Astrocyte (in vitro differentiated cells and primary cell): ENCODE measurements at regions not wholly inside any gene's neighbourhood (a gene's known extent, or its start where the extent isn't known, plus 50 kb on each side); places are given as distances from the start of the nearest gene placed in this dataset.

ENCODE experiments used
- DNase-seq: peaks from one replicate; pipeline ENCODE4 v3.0.0-alpha.2; 2010; ENCODE audit warnings: low read depth
- FAIRE-seq: peaks from 2 replicates; lab custom pipeline; 2011; peaks lifted over from hg19 to GRCh38; lab: Jason Lieb, UNC
- H2AFZ ChIP-seq: 2 replicates; pipeline ENCODE4 v1.6.0; 2012; ENCODE audit warnings: low read depth, low read length, inconsistent platforms
- H3K27ac ChIP-seq: 2 replicates; pipeline ENCODE4 v1.5.1; 2011; ENCODE audit warnings: low read depth, low read length, inconsistent platforms
- H3K27me3 ChIP-seq: 2 replicates; pipeline ENCODE4 v1.6.0; 2011; ENCODE audit warnings: low read length, inconsistent platforms; ENCODE audit not compliant: insufficient read depth
- H3K36me3 ChIP-seq: 2 replicates; pipeline ENCODE4 v1.5.1; 2011; ENCODE audit warnings: low read length, inconsistent platforms; ENCODE audit not compliant: insufficient read depth
- H3K4me1 ChIP-seq: 2 replicates; pipeline ENCODE4 v1.5.1; 2011; ENCODE audit warnings: low read length, inconsistent platforms; ENCODE audit not compliant: insufficient read depth
- H3K4me2 ChIP-seq: 2 replicates; pipeline ENCODE4 v1.6.0; 2012; ENCODE audit warnings: low read length, inconsistent platforms
- H3K4me3 ChIP-seq: 2 replicates; pipeline ENCODE4 v1.5.1; 2011; ENCODE audit warnings: low read depth, mild to moderate bottlenecking, low read length, inconsistent platforms; ENCODE audit not compliant: insufficient read depth
- H3K79me2 ChIP-seq: 2 replicates; pipeline ENCODE4 v1.6.0; 2012; ENCODE audit warnings: mild to moderate bottlenecking, low read length, inconsistent platforms; ENCODE audit not compliant: insufficient read depth
- H3K9ac ChIP-seq: 2 replicates; pipeline ENCODE4 v1.6.0; 2012; ENCODE audit warnings: mild to moderate bottlenecking, low read length, inconsistent platforms
- H3K9me3 ChIP-seq: 2 replicates; pipeline ENCODE4 v1.5.1; 2012; ENCODE audit warnings: low read depth, mild to moderate bottlenecking, low read length, inconsistent platforms; ENCODE audit not compliant: insufficient read depth
- H4K20me1 ChIP-seq: 2 replicates; pipeline ENCODE4 v1.6.0; 2012; ENCODE audit warnings: low read length, inconsistent platforms; ENCODE audit not compliant: insufficient read depth
- H3K27ac Mint-ChIP-seq: one replicate; pipeline ENCODE4 v1.8.0; 2021; ENCODE audit warnings: mild to moderate bottlenecking, mixed read lengths; ENCODE audit not compliant: unreplicated experiment
- H3K27me3 Mint-ChIP-seq: one replicate; pipeline ENCODE4 v1.8.0; 2021; ENCODE audit warnings: low read depth, mixed read lengths; ENCODE audit not compliant: unreplicated experiment
- H3K36me3 Mint-ChIP-seq: one replicate; pipeline ENCODE4 v1.8.0; 2021; ENCODE audit warnings: low read depth, mixed read lengths; ENCODE audit not compliant: unreplicated experiment
- H3K4me1 Mint-ChIP-seq: one replicate; pipeline ENCODE4 v1.8.0; 2021; ENCODE audit warnings: low read depth, mixed read lengths; ENCODE audit not compliant: unreplicated experiment
- H3K4me3 Mint-ChIP-seq: one replicate; pipeline ENCODE4 v1.8.0; 2021; ENCODE audit warnings: mild to moderate bottlenecking, moderate library complexity, mixed read lengths; ENCODE audit not compliant: unreplicated experiment
- H3K9me3 Mint-ChIP-seq: one replicate; pipeline ENCODE4 v1.8.0; 2021; ENCODE audit warnings: mild to moderate bottlenecking, mixed read lengths; ENCODE audit not compliant: unreplicated experiment
- CTCF ChIP-seq: IDR thresholded peaks from 2 replicates; pipeline ENCODE4 v1.5.1; 2011; ENCODE audit warnings: low read depth, mild to moderate bottlenecking, inconsistent platforms, low read length, moderate library complexity; ENCODE audit not compliant: insufficient read depth
- EZH2 ChIP-seq: IDR thresholded peaks from 2 replicates; pipeline ENCODE4 v1.6.1; 2012; ENCODE audit warnings: mild to moderate bottlenecking, low read length, inconsistent platforms; ENCODE audit not compliant: insufficient read depth

GRCh38 chr2:14018620-14019019 is 613.9 kb upstream of the LRATD1 start:
- Mint-ChIP-seq H3K27ac (no peak overlapping the region), H3K36me3 (no peaks in the 10 kb centered on the region), H3K4me3 (no peak overlapping the region), H3K9me3 (no peaks in the 10 kb centered on the region), H3K27me3 (no peaks in the 10 kb centered on the region), H3K4me1 (no peaks in the 10 kb centered on the region)
- no peak overlapping the region for H3K27ac ChIP-seq
- H3K9ac ChIP-seq, result no peak overlapping the region
- H3K4me2 ChIP-seq, result no peak overlapping the region
- no peaks in the 10 kb centered on the region for H3K4me1 ChIP-seq
- no peak for DNase-seq
- no peaks in the 10 kb centered on the region for H3K27me3 ChIP-seq
- no peaks in the 10 kb centered on the region for H3K79me2 ChIP-seq
- H3K36me3 ChIP-seq, result no peaks in the 10 kb centered on the region
- no peak overlapping the region for H2AFZ ChIP-seq
- H3K9me3 ChIP-seq, result no peaks in the 10 kb centered on the region
- TF ChIP-seq CTCF, result no peak
- no peak for TF ChIP-seq EZH2
- no peak overlapping the region for H3K4me3 ChIP-seq
- H4K20me1 ChIP-seq, result no peaks in the 10 kb centered on the region
- FAIRE-seq, result no peak

GRCh38 chr2:14023558-14023957 is 609.0 kb upstream of the LRATD1 start:
- TF ChIP-seq CTCF, result no peak
- TF ChIP-seq EZH2, result no peak
- H4K20me1 ChIP-seq, result no peaks in the 10 kb centered on the region
- H3K27me3 Mint-ChIP-seq, result no peaks in the 10 kb centered on the region
- H3K4me1 ChIP-seq, result no peaks in the 10 kb centered on the region
- no peak overlapping the region for H3K27ac ChIP-seq
- FAIRE-seq, result no peak
- H2AFZ ChIP-seq, result no peak overlapping the region
- H3K9ac ChIP-seq, result no peak overlapping the region
- H3K36me3 Mint-ChIP-seq, result no peaks in the 10 kb centered on the region
- H3K79me2 ChIP-seq, result no peaks in the 10 kb centered on the region
- no peaks in the 10 kb centered on the region for H3K4me1 Mint-ChIP-seq
- no peak overlapping the region for H3K4me2 ChIP-seq
- H3K36me3 ChIP-seq, result no peaks in the 10 kb centered on the region
- H3K4me3 Mint-ChIP-seq, result no peak overlapping the region
- no peaks in the 10 kb centered on the region for H3K9me3 Mint-ChIP-seq
- H3K4me3 ChIP-seq, result no peak overlapping the region
- no peaks in the 10 kb centered on the region for H3K27me3 ChIP-seq
- H3K9me3 ChIP-seq, result no peaks in the 10 kb centered on the region
- DNase-seq, result no peak
- no peak overlapping the region for H3K27ac Mint-ChIP-seq

- no peak overlapping the region for H3K4me3 ChIP-seq
- no peaks in the 10 kb centered on the region for H3K79me2 ChIP-seq
- Mint-ChIP-seq H3K4me1 (peaks cover 7% of the 10 kb centered on the region), H3K4me3 (no peak overlapping the region), H3K36me3 (no peaks in the 10 kb centered on the region), H3K27me3 (peaks cover 3% of the 10 kb centered on the region), H3K9me3 (no peaks in the 10 kb centered on the region), H3K27ac (no peak overlapping the region)
- DNase-seq, result no peak
- no peak overlapping the region for H3K4me2 ChIP-seq
- H3K9me3 ChIP-seq, result no peaks in the 10 kb centered on the region
- no peaks in the 10 kb centered on the region for H3K4me1 ChIP-seq
- H3K36me3 ChIP-seq, result no peaks in the 10 kb centered on the region
- H3K27ac ChIP-seq, result no peak overlapping the region
- H3K27me3 ChIP-seq, result no peaks in the 10 kb centered on the region
- H3K9ac ChIP-seq, result no peak overlapping the region
- TF ChIP-seq CTCF (no peak), EZH2 (no peak)
- H2AFZ ChIP-seq, result no peak overlapping the region
- FAIRE-seq, result no peak
- H4K20me1 ChIP-seq, result no peaks in the 10 kb centered on the region
Observed at GRCh38 chr2:14039134-14039533, 593.4 kb upstream of the LRATD1 start.
